ENCODE measurements at regions not wholly inside any gene's neighbourhood (a gene's known extent, or its start where the extent isn't known, plus 50 kb on each side); places are given as distances from the start of the nearest gene placed in this dataset.

- TF ChIP-seq CTCF (IDR thresholded peaks at IDR 0.05) = no peak
- TF ChIP-seq POLR2A (IDR thresholded peaks at IDR 0.05) = no peak
These were observed 269.4 kb upstream of the PTGER4 start for GRCh38 chr5:40410231-40410861.
